HG02938 (cell line): ENCODE measurements at regions not wholly inside any gene's neighbourhood (a gene's known extent, or its start where the extent isn't known, plus 50 kb on each side); places are given as distances from the start of the nearest gene placed in this dataset.
"Not testable (repeated sequence)": the region's sequence is repeated elsewhere in the genome, so short reads cannot be mapped to it uniquely, and the experiment has no call there.

Source experiments
- ATAC-seq: cut with Tn5 transposase; IDR thresholded peaks from one replicate; pipeline ENCODE4 v1.9.1; 2021; ENCODE audit warnings: mild to moderate bottlenecking, moderate library complexity; ENCODE audit not compliant: unreplicated experiment

DNA sequence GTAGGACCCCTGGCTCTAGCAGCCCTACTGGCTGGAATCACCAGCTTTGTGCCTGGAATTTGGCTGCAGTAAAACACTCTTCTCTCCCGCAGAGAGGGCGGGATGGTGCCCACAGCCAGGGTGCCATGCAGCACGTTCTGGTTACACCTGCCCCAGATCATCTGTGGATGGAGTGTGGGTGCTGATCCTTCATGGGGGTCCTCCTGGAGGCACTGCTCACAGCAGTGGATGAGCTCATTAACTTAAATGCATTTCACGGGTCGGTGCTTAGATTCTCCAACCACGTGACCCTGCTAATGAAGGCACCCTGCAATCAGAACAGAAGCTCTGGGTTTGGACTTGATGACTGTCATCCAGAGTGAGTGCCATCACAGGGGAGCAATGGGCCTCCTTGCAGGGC lies 138.6 kb upstream of the AFDN start:
- no peak for ATAC-seq

DNA sequence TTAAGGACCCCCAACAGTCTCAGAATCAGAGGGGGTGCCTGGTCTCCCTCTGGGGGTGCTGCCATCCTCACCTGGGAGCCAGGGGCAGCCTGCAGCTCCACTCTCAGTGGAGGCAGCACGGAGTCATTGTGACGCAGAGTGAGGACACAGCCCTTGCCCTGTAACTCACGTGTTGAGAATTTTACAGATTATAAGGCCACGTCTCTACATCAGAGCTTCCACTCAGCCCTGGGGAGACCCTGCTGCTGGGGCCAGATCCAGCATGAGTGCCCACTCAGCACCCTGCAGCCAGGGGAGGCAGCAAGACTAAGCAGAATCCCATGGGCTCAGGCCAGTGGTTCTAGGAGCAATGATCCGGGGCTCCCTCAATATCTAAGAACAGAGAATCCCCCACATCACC lies 137.4 kb upstream of the AFDN start:
- no peak for ATAC-seq

DNA sequence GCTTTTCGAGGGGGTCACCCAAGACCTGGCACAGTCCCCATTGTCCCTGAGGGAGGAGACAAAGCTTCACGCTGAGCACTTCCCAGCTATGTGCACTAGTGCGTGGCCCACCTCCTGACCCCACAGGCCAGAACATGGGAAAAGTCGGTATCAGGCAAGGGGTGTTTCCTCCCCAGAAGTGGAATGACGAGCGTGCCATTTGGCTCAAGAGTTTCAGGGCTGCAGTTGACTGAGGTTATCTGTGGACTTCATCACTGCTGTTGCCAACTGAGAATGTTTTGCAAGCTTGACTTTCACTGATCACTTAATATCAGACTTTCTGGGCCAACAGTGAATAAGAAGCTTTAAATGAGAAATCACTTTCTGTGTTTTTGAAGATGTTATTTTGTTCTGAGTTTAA lies 137.0 kb upstream of the AFDN start:
- ATAC-seq, result no peak

DNA sequence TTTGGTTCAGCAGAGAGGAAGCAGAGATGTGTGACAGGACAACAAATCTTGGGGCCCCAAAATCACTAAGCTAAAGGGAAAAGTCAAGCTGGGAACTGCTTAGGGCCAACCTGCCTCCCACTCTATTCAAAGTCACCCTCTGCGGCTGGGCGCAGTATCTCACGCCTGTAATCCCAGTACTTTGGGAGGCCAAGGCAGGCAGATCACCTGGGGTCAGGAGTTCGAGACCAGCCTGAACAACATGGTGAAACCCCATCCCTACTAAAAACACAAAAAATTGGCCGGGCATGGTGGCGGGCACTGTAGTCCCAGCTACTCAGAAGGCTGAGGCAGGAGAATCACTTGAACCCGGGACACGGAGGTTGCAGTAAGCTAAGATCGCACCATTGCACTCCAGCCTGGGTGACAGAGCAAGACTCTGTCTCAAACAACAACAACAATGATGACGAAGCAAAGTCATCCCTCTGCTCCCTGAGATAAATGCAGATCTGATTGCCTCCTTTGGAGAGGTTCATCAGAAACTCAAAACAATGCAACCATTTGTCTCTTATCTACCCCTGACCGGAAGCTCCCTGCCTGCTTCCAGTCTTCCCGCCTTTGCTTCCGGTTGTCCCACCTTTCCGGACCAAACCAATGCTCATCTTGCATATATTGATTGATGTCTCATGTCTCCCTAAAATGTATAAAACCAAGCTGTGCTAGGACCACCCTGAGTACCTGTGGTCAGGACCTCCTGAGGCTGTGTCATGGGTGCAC lies 136.4 kb upstream of the AFDN start:
- ATAC-seq, result not testable (repeated sequence)

DNA sequence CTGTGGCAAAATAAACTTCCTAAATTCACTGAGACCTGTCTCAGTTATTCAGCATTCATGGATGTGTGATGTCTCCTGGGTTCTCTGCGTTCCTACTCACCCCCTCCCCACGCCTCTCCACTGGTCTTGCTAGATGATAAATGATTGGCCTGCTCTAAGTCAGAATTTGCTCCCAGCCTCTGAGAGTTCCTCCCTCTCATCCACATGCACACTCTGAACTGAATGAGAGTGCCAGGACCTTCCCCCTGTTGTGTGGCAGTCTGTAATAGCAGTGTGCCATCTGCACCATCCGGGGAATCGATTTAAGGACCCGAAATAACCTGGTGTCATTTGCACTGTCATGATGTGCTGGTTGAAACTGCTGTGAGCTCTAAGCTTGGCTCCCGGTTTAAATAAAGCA lies 135.8 kb upstream of the AFDN start:
- no peak for ATAC-seq

DNA sequence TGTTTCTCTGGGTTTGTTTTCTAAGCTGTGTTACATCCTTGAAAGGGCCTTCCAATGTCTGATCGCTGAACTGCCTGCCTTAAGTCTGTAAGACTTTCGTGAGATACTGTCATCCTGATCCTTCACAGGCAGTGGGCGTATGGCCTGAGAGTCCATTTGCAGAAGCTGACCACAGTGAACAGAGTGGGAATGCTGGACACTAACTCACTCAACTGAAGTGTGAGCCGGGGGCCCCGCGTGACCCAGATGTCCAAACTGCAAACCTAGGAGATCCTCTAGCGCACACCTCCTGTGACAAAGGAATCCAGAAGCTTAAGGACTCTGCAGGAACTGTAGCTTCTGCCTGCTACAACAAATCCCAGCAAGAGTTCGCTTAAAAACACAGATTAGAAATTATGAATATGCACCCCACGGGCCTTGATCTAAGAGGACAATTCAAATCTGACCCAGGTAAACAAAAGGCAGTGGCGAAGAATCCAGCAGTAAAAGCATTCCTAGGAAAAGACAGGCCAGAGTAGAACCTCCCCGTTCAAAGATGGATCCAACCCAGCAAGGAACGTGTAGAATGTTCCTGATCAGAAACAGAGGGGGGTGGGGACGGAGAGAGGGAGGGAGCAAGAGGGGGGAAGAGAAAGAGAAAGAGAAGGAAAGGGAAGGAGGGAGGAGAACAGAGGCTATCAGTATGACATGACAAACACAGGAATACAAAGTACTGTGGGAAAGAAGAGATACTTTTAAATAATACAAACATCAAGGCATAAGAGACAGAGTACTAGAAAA lies 135.0 kb upstream of the AFDN start:
- ATAC-seq, result no peak

DNA sequence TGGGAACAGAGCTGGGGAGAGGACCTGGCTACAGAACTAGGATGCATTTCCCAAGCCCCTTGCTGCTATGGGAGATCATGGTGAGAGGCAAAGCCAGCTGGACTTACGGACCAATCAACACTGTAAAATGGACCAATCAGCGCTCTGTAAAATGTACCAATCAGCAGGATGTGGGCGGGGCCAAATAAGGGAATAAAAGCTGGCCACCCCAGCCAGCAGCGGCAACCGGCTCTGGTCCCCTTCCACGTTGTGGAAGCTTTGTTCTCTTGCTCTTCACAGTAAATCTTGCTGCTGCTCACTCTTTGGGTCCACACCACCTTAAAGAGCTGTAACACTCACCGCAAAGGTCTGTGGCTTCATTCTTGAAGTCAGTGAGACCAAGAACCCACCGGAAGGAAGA lies 133.2 kb upstream of the AFDN start:
- ATAC-seq, result not testable (repeated sequence)

DNA sequence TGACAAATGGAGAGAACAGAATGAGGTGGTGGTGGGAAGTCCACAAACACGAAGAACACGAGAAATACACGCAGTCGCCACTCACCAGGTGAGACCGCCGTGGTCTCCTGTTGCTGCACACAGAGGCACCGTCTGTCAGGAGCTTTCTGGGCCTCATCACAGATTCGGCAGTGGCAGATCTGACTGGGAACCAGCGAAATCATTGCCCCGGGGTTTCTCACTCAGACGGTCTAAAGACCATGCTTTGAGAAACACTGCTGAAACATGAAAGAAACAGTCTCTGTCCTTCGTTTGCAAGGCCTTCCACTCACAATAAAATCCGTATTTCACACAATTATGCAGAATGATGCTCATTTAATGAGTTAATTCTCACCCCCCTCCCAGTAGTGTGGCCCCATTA lies 130.9 kb upstream of the AFDN start:
- ATAC-seq, result no peak

DNA sequence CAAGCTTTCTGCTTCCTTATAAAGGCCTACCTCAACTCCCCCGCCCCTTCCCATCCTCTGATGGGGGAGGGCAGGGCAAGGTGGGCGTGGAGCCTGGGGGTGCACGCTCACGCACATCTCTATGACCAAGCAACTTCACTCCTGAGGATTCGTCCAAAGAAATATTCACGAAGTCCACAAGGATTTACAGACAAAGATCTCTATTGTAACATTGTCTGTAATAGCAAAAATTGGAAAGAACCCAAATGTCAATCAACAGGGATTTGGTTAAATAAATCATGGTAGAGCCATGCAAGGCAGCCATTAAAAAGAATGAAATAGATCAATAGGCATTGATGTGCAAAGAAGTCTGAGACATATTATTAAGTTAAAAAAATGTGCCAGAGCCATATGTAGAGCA lies 130.4 kb upstream of the AFDN start:
- no peak for ATAC-seq

DNA sequence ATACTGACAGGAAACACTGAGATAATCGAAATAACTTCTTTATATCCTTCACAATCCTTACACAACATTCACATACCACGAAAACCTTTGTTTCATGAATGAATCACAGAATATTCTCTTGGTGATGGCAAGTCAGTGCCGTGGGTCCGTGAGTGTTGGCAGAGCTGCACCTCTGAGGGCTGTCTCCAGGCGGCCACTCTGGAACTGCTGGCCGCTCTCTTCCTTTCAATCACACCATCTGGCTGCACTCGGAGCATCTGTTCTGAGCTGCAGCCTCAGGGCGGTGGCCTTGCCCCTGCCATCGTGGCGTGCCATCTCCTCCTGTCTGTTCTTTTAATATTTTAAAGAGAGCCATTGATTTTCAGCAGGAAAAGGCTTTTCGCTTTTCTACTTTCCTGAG lies 129.4 kb upstream of the AFDN start:
- no peak for ATAC-seq

DNA sequence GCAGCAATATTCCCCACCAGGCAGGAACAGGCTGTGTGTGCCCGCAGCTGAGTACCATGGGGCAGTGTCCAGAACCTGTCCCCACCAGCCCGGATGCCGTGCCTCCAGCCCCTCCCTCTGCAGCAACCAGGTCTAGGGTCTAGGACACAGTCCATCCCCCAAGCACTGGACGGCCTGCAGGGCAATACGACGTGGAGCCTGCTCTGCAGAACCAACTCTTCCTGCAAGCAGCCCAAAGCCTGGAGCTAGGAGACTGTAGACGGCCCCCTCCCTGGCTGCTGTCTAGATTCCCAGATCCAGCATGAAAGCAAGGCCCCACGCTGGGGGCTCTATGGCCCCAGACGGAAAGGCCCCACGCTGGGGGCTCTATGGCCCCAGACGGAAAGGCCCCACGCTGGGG lies 128.2 kb upstream of the AFDN start:
- no peak for ATAC-seq

DNA sequence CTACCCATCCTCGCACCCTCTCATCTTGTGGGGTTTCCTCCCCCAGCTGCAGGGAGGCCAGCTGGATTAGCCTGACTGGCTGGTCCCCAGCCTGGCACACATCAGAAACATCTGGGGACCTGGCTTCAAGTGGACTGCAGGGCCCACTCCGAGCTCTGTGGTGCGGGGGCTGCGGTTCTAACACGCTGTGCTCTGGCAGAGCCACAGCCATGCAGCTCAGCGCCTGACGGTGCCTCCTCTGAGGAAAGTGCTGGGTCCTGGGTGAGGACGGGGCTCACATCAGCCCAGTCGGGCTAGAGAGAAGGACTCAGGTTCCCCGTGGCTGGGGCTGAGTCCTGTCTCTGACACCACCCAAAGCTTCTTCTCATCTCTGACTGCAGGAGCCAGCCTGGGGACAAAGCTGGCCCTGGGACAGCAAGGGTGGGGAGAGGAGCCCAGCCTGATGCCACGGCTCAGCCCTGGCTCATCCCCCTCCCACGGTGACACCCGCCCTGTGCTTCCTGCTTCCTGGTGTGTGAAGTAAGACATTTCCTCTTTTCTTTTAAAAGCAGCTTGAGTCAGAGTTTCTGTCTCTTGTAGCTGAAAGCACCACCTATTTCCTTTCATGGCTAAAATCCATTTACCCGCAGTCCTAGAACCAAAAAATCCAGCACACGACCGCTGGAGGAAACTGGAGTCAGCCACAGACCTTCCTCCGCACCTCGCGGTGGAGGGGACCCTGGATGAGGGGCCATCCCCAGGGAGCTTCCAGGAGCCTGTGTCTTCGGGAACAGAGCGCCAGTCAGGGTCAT lies 127.4 kb upstream of the AFDN start:
- ATAC-seq, result peak; percentile 97

DNA sequence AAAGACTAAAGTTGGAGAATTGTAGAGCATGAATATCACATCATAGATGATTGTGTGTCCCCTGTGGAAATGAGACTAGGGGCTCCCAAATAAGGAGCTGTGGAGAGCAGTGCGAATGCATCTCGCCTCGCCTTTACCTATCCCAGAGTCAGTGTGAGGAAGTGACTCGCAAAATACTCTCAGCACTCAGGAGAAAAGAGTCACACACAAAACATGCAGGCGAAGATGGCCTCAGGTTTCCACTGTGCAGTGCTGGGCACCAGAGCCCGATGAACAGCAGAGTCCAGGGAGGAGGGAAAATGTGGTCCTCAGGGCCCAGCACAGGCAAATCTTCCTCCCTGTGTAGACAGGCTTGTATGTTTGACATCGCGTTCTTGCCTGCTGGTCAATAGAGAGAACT lies 126.5 kb upstream of the AFDN start:
- no peak for ATAC-seq

DNA sequence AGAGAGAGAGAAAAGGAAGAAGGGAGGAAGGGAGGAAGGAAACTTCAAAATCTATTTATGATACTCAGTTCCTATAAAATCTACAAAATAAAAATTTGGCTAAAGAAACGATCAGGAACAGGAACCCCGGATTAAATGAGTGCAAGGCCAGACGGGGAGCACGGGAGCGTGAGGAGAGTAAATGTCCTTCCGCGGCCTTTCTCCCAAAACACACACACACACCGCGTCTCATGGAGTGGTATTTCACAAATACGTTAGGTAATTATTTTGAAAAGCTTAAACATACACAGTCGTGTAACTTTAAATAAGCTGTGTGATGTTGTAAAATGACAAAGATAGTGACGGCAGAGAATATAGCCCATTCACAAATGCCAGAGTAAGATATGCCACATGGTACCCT lies 125.7 kb upstream of the AFDN start:
- ATAC-seq, result no peak

DNA sequence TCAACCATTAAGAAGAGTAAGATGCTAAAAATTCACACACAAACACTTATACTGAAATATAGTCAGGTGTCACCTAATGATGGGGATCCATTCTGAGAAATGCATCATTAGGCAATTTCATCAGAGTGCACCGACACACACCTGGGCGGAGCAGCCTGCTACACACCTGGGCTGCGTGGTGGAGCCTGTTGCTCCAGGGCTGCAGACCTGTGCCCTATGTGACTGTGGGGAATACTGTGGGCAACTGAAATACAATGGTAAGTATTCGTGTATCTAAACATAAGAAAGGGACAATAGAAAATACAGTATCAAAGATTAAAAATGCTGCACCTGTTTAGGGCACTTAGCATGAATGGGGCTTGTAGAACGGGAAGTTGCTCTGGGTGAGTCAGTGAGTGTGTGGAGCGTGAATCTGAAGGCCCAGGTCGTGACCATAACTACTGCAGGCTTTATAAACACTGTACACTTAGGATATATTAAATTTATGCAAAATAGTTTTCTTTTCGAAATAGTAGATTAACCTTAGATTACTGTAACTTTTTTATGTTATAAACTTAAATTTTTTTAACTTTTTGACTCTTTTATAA lies 124.4 kb upstream of the AFDN start:
- no peak for ATAC-seq

DNA sequence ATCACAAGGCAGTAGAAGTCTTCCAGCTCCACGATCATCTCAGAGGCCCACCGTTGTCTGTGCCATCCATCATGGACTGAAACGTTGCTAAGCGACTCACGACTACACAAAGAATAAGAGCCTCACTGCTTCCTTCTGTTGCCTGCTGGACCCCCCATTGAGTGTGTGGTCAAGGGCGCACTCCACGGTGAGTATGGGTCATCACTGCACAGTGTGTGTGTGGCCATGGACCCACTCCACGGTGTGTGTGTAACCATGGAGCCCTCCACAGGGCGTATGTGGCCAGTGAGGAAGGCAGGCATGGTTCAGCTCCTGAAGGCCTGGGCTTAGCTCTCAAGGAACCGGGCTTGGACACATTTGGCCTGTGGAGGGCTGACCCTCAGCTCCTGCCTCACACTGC lies 123.4 kb upstream of the AFDN start:
- no peak for ATAC-seq

DNA sequence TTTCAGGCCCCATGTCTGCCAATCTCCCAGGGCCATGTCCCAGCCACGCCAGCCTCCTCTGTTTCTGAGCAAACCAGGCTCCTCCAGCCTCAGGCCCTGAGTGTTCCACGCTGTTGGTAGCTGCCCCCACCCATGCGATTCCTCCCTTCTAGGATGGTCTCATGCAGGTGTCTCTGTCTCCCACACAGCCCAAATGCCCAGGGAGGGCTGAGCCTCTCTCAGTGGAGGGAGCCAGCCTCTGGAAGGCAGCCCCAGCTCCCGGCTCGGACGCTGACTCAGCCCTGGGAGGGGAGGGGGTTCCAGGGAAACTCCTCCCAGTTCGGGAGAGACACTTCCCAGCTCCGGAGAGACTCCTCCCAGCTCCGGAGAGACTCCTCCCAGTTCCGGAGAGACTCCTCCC lies 122.9 kb upstream of the AFDN start:
- no peak for ATAC-seq

DNA sequence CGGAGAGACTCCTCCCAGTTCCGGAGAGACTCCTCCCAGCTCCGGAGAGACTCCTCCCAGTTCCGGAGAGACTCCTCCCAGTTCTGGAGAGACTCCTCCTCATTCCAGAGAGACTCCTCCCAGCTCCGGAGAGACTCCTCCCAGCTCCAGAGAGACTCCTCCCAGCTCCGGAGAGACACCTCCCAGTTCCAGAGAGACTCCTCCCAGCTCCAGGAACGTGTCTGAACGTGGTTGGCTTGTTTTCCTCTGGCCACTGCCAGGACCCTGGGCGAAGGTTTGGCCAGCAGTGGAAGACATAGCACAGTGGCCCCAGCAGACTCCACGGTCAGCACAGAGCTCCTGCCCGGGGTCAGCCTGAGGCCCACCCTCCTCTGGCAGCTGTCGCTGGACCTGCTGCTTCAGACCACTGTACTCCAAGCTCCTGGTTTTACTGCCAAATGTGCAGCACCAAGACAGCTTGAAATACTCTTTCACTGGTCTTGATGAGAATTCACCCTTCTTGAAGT lies 122.3 kb upstream of the AFDN start:
- no peak for ATAC-seq

DNA sequence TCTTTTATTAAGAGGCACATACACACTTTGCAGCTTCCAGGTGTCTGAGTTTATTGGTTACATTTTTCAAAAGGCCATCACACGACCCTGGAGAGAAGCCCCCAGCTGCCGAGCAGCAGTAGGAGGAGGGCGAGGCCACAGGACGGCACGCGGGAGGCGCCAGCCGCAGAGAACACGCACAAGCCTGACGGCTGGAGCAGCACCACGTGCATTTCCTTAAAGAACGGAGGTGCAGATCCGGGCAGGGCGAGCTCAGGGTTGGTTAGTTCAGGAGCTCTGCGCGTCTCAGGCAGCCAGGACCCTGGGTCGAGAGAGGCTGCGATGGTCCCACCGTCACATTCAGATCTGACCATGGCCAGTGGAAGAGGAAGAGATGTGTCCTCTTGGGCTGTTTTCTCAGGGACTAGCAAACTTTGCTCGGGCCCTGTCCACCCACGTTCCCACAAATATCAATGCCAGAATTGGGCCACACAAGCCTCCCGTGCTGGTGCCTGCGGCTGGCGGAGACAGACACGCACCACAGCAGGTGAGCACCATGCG lies 121.4 kb upstream of the AFDN start:
- no peak for ATAC-seq

DNA sequence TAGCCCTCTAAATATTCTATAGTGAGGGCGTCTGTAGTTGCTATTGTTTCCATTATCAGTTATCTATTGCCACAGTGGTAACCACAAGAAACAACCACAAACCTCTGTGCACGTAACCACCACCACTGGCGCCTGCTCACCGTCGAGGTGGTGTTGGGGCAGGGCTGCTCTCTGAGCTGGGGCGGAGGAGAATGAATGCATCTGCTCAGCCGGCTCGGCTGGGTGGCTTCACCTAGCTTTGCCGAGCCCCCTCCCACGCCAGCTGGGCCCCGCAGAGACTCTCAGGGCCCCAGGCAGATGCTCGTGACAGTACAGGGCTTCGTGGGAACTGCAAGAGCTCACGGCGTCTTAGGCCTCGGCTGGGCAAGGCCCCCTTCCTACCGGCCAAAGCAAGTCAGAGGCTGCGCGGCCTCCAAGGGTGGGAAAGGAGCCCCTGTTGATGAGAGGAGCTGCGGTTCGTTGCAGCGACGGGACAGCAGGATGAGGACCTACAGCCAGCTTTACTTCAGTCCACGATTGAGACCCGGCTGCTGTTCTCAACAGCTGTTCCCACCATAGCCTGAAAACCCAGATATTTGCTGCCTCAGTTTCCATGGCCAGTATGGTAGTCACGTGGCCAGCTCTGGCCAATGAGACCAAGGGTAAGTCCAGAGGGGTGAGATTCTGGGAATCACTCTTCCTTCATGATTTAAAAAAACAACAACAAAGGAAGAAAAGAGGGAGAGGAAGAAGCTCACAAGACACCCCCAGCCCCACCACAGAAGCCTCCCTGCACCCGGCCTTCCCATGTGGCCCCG lies 120.2 kb upstream of the AFDN start:
- ATAC-seq, result peak; percentile 92
